Progenitor cell of endocrine pancreas (in vitro differentiated cells): ENCODE measurements at regions not wholly inside any gene's neighbourhood (a gene's known extent, or its start where the extent isn't known, plus 50 kb on each side); places are given as distances from the start of the nearest gene placed in this dataset.

ENCODE experiments used
- DNase-seq: peaks from one replicate; pipeline ENCODE4 v3.0.0; 2021; ENCODE audit warnings: low spot score; ENCODE audit not compliant: unreplicated experiment
- H3K27ac Mint-ChIP-seq: 2 replicates; pipeline ENCODE4 v1.8.0; 2021; ENCODE audit warnings: mild to moderate bottlenecking, moderate library complexity, mixed read lengths
- H3K27me3 Mint-ChIP-seq: 2 replicates; pipeline ENCODE4 v1.8.0; 2021; ENCODE audit warnings: mixed read lengths
- H3K36me3 Mint-ChIP-seq: 2 replicates; pipeline ENCODE4 v1.8.0; 2022; ENCODE audit warnings: mixed read lengths; ENCODE audit not compliant: insufficient read depth
- H3K4me1 Mint-ChIP-seq: 2 replicates; pipeline ENCODE4 v1.8.0; 2021; ENCODE audit warnings: low read depth, mixed read lengths
- H3K4me3 Mint-ChIP-seq: 2 replicates; pipeline ENCODE4 v1.8.0; 2021; ENCODE audit warnings: low read depth, mild to moderate bottlenecking, moderate library complexity, mixed read lengths
- H3K9me3 Mint-ChIP-seq: 2 replicates; pipeline ENCODE4 v1.8.0; 2021; ENCODE audit warnings: low read depth, mixed read lengths
- TF ChIP-seq, protein P1 (sequence below): fragments of 200-600 bp; sonication (generic); IDR thresholded peaks from one replicate; pipeline ENCODE4 v1.5.0; 2021; ENCODE audit warnings: antibody characterized with exemption, mild to moderate bottlenecking; ENCODE audit not compliant: unreplicated experiment

DNA sequence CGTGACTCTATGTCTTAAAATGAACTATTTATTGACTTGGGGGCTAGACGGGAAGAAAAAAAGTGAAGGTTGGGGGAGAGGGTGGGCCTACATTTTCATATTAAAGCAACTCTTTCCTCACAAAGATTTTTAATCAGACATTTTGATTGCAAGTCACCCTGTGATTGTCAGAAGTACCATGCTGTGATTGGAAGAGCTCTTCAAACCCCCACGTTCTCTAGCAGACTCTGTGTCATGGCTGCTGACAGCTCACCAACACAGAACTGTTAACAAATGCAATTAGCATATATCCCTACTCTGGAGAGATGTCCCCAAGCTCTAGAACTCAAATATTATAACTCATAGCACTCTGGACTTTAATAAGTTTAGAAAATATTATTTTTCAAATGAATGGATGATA is 428.4 kb upstream of the DCC start:
- no peak overlapping the region for H3K27ac Mint-ChIP-seq
- TF ChIP-seq, protein P1, sequence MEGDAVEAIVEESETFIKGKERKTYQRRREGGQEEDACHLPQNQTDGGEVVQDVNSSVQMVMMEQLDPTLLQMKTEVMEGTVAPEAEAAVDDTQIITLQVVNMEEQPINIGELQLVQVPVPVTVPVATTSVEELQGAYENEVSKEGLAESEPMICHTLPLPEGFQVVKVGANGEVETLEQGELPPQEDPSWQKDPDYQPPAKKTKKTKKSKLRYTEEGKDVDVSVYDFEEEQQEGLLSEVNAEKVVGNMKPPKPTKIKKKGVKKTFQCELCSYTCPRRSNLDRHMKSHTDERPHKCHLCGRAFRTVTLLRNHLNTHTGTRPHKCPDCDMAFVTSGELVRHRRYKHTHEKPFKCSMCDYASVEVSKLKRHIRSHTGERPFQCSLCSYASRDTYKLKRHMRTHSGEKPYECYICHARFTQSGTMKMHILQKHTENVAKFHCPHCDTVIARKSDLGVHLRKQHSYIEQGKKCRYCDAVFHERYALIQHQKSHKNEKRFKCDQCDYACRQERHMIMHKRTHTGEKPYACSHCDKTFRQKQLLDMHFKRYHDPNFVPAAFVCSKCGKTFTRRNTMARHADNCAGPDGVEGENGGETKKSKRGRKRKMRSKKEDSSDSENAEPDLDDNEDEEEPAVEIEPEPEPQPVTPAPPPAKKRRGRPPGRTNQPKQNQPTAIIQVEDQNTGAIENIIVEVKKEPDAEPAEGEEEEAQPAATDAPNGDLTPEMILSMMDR: no peak
- no peaks in the 10 kb centered on the region for H3K36me3 Mint-ChIP-seq
- H3K9me3 Mint-ChIP-seq: no peaks in the 10 kb centered on the region
- H3K27me3 Mint-ChIP-seq: no peaks in the 10 kb centered on the region
- DNase-seq: no peak
- H3K4me3 Mint-ChIP-seq: no peak overlapping the region
- H3K4me1 Mint-ChIP-seq: peaks cover 2% of the 10 kb centered on the region

DNA sequence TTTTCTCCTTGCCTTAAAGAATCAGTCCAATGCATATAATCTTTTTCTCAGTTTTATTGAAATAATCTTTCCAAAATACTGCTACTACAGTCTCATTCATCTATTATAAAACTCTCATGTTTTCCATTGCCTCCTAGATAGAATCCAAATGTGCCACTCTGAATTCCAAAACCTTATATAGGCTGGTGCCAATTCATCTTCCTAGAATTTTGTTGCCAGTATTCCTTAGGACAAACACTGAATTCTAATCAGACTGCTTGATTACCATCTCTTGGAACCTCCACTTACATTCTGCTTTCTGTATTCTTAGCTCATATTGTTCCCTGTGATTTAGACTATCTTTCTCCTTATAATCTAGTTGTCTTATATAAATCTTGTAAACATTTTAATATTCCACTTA is 427.6 kb upstream of the DCC start:
- Mint-ChIP-seq H3K4me3 (no peak overlapping the region), H3K27ac (no peak overlapping the region), H3K4me1 (peaks cover 2% of the 10 kb centered on the region), H3K27me3 (no peaks in the 10 kb centered on the region), H3K36me3 (no peaks in the 10 kb centered on the region), H3K9me3 (no peaks in the 10 kb centered on the region)
- TF ChIP-seq, protein P1: no peak
- no peak for DNase-seq

DNA sequence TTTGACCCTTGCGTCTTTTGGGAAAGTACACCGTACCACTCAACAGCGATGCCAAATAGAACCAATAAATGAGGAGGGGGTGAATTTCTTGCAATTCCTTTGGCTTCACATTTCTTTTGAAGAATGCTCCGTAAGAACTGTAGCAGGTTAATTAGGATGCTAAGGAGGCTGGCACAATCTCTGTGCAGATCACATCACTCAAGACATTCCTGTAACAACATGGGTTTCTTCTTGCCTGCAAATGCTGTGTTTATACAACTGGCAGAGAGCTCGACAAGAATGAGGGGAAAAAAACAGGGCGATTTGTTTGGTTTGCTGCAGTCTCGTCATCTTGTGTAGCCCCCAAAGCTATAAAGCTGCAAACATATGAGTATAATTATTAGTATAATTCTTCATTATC is 424.8 kb upstream of the DCC start:
- DNase-seq: no peak
- Mint-ChIP-seq H3K4me1 (no peaks in the 10 kb centered on the region), H3K27me3 (no peaks in the 10 kb centered on the region), H3K27ac (no peak overlapping the region), H3K36me3 (no peaks in the 10 kb centered on the region), H3K4me3 (no peak overlapping the region), H3K9me3 (no peaks in the 10 kb centered on the region)
- TF ChIP-seq, protein P1: no peak

DNA sequence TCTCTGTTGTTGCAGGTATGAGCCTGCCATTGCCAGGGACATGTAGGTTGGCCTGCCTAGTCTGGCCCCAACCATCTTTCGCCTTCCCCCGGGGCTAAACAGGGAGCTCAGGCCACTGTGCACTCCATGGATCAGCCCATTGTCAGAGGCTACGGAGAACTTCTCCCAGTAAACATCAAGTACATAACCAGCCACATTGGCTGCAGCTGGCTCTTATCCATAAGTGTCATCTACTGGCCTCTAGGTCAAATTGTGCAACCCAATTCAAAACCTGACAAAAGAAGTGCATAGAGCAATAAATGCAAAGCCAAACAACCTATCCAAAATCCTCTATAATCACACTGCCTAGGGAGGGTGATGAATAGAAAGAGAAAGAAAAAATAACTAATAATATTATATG is 418.1 kb upstream of the DCC start:
- no peak overlapping the region for H3K4me3 Mint-ChIP-seq
- peaks cover 3% of the 10 kb centered on the region for H3K9me3 Mint-ChIP-seq
- TF ChIP-seq, protein P1: no peak
- no peak overlapping the region for H3K27ac Mint-ChIP-seq
- no peaks in the 10 kb centered on the region for H3K27me3 Mint-ChIP-seq
- no peaks in the 10 kb centered on the region for H3K4me1 Mint-ChIP-seq
- no peak for DNase-seq
- no peaks in the 10 kb centered on the region for H3K36me3 Mint-ChIP-seq

DNA sequence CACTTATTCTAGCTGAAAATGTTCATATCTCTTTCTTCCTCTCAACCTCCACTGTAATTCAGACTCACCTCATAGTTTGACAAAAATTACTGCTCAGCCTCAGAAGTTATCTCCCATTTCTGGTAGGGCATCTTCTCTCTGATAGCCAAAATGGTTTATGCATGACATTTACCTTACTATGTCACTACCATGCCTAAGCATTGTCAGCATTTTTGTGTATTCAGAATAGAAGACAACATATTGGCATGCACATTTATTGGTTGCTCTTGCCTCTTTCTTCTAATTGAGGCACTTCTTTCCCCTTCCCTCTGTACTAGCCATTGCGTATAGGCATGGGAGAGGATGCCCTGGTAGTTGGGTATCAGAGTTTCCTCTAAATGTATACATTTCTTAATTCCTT is 406.1 kb upstream of the DCC start:
- Mint-ChIP-seq H3K4me3 (no peak overlapping the region), H3K36me3 (peaks cover 5% of the 10 kb centered on the region), H3K9me3 (peaks cover 13% of the 10 kb centered on the region), H3K4me1 (no peaks in the 10 kb centered on the region), H3K27ac (no peak overlapping the region), H3K27me3 (no peaks in the 10 kb centered on the region)
- TF ChIP-seq, protein P1: no peak
- DNase-seq: no peak
